Muscle of back (tissue), 3 donors: ENCODE measurements at regions not wholly inside any gene's neighbourhood (a gene's known extent, or its start where the extent isn't known, plus 50 kb on each side); places are given as distances from the start of the nearest gene placed in this dataset.

Source experiments
- DNase-seq, 3 donors: peaks; one replicate each; pipeline versions ENCODE4 v3.0.0 to v3.0.0-alpha.2; 2013

DNA sequence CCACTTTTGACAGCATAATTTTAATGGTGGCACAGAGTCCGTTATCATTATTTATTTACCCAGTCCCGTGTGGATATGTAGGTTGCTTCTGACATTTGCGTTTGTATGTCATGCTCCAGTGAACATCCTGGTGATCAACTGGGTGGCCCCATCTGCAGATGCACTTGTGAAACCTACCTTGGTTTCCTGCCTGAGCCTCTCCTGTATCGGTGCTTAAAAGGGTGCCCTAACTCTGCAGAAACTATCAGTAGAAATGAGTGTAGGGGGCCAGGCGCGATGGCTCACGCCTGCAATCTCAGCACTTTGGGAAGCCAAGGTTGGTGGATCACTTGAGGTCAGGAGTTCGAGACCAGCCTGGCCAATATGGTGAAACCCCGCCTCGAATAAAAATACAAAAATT lies 92.1 kb upstream of the IER5L start:
- no peak for DNase-seq

- DNase-seq, result no peak
These were observed 89.1 kb upstream of the IER5L start for GRCh38 chr9:129267141-129267540.

- DNase-seq, result no peak
These were observed 88.5 kb upstream of the IER5L start for GRCh38 chr9:129266536-129266935.

GRCh38 chr9:129264388-129264787 lies 86.3 kb upstream of the IER5L start:
- DNase-seq, result no peak

- DNase-seq, result no peak
These were observed 85.8 kb upstream of the IER5L start for GRCh38 chr9:129263836-129264235.

DNA sequence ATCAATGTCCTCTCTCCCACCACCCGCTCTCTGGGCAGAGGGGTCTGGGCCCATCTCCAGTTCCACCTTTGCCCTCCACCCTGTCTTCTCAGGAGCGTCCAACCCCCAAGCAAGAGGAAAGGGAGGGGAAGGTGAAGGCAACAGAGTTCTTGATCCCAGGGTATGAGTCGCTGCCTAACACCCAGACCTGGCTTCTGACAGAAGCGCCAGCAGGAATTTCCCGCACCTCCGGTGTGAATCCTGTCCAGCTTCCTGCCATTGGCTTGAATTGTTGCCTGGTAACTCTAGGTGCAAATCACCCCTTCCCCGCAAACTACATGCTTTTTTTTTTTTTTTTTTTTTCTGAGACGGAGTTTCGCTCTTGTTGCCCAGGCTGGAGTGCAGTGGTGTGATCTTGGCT lies 84.2 kb upstream of the IER5L start:
- no peak for DNase-seq

GRCh38 chr9:129259375-129259774 lies 81.3 kb upstream of the IER5L start:
- no peak for DNase-seq

- DNase-seq, result no peak
These were observed 80.8 kb upstream of the IER5L start for GRCh38 chr9:129258823-129259301.

- DNase-seq, result peak; percentile 85 to 94 (median 89)
These were observed 80.2 kb upstream of the IER5L start for GRCh38 chr9:129258124-129258822.

DNA sequence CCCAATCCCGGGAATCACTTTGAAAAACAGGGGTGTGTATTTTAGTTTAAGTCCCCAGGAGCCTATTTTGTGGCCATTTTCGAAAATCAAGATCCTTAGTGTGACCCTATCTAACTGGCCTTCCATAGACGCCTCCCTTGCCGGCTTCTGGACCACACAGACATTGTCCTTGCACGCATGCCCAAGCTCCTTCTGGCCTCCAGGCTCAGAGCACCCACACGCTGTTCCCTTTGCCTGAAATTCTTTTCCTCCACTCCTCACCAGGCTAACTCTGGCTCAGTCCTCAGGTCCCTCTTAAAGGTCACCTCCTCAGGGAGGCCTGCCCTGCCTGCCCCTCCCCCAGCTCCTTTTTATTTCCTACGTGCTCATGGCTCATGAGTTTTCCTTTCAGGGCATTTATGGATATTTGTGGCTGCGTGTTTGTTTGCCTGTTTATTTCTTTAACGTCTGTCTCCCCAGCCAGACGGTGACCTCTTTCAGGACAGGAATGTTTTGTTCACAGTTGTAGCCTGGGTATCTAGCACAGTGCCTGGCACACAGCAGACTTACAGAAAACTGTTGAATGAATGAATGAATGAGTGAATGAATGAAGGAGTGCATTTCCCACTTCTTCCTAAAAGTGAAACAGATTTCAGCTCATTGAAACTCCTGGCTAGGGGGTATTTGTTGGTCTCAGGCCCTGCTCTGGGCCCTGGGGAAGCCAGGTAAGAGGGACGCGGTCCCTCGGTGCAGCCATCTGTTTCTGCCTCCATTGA lies 79.1 kb upstream of the IER5L start:
- DNase-seq, result no peak

GRCh38 chr9:129254566-129255287 lies 76.7 kb upstream of the IER5L start:
- DNase-seq, result no peak

GRCh38 chr9:129253803-129254381 lies 75.8 kb upstream of the IER5L start:
- DNase-seq, result peak; percentile 36 to 87 (median 63)

- no peak for DNase-seq
These were observed 75.1 kb upstream of the IER5L start for GRCh38 chr9:129252937-129253802.

GRCh38 chr9:129250786-129251185 lies 72.7 kb upstream of the IER5L start:
- no peak for DNase-seq

- DNase-seq, result no peak
These were observed 69.5 kb upstream of the IER5L start for GRCh38 chr9:129247285-129248153.

DNA sequence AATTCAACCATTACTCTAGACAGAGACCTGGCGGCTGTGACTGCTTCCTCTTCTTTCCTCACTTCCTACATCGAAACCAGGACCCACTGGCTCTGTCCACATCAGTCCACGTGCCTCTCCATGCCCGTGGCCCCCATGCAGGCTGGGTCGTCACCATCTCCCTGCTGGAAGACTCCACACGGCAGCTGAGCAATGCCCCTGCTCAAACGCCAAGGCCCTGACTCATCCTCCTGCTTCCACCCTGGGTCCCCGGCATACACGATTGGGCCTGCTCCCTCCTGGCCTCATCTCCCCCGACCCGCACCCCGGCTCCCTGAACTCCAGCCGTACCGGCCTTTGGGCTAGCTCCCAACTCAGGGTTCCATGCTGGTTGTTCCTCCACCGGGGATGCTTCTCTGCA lies 67.2 kb upstream of the IER5L start:
- no peak for DNase-seq

DNA sequence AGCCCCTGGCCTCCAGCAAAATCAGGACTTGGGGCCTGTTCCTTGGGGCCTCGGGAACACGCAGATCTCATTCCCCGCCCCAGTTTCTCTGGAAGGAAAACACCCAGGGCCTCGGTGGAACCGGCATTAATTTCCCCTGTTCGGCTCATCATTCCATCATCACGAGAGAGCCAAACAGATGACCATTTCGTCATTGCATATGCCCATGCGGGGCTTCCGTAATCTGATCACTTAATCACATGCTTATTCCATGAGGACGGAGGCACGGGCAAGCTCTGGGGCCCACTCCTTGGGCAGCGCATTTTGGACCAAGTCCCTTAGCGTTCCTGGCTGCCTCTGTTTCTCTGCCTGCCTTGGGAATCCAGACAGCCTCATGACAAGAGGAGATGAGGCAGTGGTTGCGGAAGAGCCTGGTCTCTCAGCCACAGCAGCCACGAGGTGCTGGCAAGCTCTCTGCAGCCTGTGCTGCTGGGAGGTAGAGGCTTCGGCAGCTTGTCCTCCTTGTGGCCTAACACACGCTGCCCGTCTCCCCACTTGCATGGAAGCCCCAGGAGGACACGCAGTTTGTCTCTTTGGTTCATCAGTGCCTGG lies 65.0 kb upstream of the IER5L start:
- peak; percentile 43 to 89 (median 64) for DNase-seq

DNA sequence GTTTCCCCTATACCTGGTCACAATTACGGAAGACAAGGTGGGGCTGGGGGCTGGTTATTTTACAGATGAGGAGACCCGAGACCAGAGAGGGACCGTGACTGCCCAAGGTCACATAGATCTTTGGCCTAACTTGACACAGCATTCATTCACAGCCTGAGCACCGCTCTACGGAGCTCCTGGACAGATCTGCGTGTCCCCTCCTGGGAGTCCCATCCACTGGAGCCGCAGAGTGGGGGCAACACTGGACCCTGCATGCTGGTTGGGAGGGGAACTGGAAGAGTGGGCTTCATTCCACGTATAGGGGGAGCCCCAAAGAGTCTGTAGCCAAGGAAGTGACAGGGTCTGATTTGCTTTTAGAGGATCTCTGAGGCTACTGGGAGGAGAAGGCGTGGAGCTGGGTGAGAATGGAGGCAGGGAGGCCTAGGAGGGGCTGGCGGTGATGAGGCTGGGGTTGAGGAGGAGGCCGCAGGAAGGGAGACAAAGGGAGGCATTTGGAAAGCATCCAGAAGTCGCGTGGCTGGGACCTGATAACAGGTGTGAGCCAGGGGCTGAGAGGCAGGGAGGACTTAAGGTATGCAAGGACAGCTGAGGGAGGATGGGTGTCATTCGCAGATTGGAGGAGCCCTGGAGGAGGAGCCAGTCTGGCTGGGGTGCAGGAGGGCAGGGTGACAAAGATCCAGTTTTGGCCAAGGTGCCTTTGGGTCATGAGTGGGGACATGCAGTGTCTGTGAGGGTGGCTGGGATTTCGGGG lies 64.3 kb upstream of the IER5L start:
- DNase-seq, result no peak

- no peak for DNase-seq
These were observed 63.7 kb upstream of the IER5L start for GRCh38 chr9:129241725-129242124.
